ENCODE measurements at regions not wholly inside any gene's neighbourhood (a gene's known extent, or its start where the extent isn't known, plus 50 kb on each side); places are given as distances from the start of the nearest gene placed in this dataset.

DNA sequence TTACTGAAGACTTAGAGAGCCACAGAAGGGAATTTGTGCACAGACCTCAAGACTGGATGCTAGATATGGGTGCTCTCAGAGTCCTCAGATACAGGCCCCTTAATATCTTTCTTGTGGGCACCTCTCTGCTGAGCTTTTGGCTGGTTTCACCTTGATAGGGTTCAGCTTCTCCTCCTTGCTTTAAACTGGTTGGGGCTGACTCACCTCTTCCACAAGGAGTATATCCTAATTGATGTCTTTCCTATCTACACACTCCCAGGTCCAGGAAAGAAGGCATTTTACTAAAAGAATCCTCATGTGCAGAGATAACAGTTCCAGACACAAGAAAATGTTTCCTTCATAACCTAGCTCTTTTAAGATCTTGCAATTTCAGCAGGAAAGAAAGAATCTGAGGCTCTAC lies 284.4 kb downstream of the NDFIP2 start:
- DNase-seq, result no peak

DNA sequence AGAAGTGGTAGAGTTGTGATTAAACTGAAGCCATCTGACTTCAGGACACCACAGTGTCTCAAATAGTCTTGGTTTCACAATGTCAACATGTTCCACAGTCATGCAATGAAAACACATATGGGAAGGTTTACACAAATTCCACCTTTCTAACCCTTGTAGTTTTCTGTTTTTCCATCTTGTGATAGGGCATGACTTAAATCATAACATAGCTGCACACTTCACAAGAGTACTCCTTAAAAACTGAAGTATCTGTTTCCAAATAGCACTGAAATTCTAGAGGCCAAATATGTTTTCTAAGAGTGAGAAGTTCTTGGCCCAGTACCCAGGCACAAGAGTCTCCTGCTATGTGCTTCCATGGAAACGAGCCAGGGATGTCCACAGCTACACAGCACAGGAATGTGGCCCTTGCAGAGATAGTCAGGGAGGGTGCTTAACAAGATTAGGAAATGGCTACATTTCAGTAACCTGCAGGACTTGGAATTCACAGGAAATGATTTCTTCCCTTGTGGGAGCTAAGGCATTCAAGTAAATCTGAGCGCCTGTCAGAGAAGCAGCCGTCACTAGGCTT lies 269.1 kb downstream of the NDFIP2 start:
- DNase-seq, result no peak

DNA sequence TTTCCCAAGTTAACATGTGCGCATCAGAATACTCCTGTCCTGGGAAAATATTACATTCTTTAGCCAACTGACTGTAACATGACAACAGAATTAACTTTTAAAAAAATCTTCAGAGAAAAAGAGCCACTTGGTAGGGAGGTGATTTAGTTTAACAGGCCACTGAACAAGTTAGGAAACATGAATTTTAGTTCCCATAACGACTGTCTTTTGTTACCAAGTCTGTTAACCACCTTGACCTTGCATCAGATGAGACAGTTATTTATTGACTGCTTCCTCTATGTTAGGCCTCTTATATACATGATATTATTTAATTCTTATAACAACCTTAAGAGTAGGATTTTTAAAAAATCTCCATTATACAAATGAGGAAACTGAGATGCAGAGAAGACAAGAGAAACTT lies 268.6 kb downstream of the NDFIP2 start:
- no peak for DNase-seq

DNA sequence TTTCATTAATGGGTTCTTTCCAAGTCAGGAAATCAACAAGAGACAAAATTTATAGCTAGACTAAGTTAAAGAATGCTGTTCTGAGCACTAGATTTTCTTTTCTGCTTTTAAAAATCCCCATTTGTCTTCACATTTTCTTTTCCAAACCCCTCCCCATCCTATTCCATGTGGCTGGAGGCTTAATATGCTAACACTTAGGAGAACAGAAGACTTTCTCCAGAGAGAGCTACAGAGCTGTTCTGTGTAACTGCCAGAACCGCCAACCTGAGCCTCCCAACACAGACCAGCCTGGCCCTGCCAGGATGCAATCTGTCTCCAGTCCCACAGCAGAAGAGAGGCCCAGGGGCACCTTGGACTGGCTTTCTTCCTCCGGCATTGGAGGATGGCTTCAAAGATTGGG lies 264.1 kb downstream of the NDFIP2 start:
- no peak for DNase-seq

DNA sequence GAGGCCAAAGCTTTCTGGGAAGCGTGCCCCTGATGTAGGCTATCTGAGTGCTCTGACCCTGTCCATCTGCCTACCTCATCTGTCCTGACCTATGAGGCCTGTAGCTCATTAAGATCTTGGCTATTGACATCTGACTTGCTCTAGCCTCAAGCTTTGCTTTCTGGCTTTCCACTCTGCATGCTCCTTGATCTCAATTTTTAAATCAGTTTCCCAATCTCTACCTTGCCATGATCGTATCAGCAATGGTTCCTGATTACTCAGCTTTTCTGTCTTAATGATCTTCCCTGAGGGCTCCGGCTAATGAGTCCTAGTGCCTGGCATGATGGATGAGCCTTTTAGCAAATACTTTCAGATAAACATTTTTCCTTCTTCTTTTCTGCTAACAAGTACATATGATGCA lies 262.0 kb downstream of the NDFIP2 start:
- DNase-seq, result no peak

DNA sequence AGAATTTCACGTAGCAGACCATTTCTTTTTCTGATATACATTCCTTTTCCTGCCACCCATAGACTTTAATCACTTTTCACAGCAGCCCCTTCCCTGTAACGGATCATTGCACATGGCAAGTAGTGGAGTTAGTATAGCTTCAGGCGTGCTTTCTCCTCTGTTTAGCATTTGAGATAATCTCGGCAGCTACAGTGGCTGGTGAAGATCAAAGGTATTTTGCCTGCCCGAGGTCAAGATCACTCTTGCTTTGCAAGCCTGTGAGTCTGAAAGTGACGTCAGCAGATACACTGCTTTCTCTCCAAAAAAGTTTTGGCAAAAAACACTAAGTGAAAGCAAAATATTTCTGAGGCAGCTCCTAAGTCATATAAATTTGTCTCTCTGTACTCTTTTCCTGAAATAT lies 260.0 kb downstream of the NDFIP2 start:
- DNase-seq, result no peak

DNA sequence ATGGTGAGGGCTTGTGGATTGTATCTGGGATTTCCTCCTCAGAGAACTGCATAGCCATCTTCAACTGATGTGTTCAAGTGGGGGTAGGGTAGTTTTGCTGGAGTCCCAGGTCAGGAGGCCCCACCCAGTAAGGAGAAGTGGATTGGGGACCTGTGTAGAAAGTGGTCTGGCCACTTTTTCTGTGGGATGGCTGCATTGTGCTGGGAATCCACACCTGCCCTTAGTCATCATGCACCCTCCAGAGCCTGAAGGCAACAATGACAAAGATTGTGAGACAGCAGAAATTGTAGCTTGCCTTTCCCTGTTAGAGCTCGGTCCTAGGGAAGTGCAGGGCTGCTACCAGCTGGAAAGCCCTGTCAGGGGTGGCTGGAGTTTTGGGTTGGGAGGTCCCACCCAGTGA lies 255.4 kb downstream of the NDFIP2 start:
- DNase-seq, result no peak

DNA sequence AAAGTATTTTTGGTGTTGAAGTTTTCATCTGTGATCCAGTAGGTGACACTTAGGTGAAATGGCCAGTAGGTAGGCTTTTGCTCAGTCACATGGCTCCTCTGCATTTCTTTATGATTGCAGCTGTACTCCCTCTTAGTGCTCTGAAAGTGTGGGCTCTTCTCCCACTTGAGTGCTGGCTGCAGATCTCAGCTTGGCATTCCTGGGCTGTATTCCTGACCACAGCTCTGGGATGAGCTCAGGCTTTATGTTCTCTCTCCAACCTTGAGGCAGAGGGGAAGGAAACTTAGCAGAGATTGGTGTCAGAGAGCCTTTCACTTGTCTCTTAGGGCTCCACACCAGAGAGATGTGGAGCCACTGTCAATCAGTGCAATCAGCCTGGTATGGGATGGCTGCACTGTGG lies 254.3 kb downstream of the NDFIP2 start:
- no peak for DNase-seq

DNA sequence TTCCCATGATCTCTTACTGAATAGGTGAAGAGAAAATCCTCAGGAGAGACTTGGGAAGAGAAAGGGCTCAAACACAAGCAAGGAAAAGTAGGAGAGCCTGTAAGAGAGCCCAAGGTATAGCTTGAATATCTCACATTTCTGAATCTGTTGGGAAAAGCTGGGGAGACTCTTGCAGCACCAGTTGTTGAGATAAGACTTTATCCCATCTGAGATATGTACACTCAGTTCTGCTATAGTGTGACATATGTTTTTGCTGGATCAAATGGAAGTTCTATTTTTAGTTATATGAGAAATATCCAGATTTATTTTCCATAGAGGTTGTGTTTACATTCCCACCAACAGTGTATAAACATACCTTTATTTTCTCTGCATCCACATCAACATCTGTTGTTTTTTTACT lies 246.1 kb downstream of the NDFIP2 start:
- DNase-seq, result no peak

DNA sequence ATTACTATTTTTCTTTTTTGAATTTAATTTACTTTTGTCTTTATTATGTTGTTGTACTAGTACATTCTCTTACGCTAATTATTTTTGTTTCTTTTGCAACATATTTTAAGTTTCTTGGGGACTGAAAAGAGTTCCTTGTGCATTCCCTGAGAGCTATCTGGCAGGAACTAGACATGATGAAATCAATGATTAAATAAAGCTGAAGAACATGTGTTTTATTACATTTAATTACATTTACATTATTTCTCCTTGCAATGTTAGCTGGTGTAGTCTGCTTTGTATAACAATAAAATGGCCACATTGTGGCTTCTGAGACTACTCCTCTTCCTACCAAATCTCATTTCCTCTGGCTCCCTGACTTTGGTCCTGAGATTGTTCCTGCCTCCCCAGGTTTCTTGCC lies 244.9 kb downstream of the NDFIP2 start:
- no peak for DNase-seq

DNA sequence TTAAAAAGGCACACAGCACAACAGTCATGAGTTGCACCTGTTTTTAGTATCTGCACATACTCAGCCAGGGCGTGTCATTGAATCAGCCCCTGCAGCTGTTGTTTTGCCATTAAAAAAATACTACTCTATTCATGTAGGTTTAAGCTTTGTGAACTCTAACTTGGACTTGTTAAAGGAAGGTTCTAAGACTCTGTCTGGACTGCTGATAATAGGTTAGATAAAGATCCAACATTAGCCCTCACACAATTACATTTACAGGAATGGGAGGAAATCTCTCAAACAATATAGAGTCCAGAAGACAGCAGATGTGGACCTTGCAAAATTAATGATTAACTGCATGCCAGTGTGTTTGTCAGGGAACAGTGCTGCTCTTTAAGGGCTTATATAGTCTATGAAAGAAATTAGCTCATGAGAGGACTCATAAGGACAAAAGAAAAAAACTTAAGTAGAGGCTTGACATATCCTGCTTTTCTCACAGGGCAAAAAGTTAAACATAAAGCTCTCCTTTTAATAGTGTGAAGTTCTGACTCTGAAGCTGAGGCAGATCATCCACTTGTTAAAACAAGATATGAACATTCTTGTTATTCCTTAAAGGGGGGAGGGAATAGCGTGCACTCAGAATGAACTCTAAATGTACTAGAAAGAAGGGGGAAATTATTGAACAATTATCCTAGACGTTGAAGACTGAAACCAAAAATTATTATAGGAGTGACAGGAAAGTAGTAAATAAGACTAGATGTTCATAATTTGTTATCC lies 243.6 kb downstream of the NDFIP2 start:
- peak in 1 of 3 experiments; percentile 53 for DNase-seq

DNA sequence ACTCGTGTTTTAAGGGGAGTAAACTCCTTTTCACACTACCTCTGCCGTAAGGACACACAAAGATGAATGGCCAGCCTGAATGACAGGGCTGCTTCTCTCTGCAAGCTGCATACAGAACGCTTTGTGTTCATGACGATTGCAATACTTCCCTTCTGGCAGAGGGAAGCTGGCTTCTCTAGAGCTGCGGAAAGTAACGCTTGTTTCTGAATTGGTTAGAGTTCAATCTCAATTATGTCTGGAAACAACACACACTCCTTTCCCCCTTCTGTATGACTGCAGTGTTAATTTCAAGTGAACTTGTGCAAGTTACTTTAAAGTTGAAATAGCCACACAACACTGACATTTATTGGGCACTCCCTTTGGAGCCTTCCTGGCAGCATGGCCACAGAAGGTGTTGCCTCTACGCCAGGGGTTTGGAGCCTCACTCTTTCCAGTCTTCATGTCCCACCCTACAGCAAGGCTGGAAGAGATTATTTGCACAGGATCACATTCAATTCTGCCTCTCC lies 242.6 kb downstream of the NDFIP2 start:
- DNase-seq, result no peak

DNA sequence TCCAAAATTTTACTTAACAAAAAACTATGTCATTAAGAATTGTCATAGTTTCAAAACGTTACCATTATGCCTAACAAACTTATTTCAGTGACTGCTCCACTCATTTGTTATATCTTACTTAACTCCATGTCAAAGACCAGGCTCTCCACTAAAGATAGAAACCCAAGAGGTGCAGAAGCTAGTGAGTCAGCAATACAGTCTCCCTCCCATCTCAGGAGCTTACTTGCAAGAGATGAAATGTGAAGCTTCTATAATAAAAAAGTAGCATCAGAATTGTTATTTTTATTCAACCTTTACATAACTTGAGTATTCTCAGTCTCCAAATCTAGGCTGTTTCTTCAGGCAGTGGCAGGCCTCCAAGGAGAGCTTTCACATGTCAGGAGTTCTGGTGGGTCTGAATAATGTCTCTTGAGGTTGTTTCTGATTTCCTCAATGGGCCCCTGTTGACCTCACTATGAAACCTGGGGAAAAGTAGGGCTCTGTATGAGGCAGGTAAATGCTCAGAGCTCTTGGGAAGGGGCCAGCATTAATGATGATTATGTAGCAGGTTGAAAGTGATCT lies 242.0 kb downstream of the NDFIP2 start:
- no peak for DNase-seq

DNA sequence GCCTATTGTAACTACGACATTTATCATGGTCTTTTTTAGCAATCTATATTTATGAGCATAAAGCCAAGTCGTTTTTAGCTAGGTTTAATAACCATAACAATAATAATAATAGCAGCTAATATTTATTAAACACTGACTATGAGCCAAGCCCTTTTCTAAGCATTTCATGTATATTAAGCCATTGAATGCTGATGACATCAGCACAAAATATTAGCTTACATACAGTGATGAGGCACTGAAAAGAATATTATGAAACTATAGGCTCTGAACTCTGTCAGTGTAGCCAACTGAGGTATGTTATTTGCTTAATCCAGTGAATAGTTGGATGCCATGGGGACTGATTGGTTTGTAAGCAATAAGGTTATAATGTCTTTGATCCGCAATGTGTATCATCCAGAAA lies 235.2 kb downstream of the NDFIP2 start:
- DNase-seq, result no peak

DNA sequence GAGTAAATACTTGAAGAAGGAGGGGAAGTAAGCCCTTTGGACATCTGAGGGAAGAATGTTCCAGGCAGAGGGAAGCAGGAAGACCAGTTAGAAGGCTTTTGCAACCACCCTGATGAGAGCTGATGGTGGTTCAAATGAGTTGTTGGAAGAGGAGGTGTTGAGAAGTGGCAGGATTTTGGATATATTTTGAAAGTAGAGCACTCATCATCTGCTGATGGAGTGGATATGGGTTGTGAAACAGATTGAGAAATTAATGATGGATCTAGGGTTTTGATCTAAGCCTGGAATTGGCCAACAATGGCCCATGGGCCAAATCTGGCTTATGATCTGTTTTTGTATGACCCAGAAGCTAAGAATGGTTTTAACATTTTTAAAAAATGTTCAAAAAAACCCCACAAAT lies 230.7 kb downstream of the NDFIP2 start:
- no peak for DNase-seq

DNA sequence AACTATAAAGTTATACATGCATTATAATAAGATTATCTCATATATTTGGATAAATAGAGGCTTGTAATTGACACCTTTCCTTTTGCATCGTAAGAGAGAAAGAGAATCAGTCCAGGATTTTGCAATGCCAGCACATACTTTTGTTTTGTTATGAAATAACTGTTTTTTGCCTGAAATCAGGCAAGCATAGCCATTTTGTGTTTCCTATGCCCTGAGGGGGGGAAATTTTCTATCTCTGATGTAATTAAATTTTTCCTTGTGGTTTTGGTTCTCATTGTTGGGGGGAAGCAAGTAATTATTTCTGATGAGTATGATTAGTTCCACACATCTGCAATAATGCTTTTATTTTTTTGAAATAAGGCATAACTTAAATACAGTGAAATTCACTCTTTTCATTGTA lies 229.4 kb downstream of the NDFIP2 start:
- DNase-seq, result no peak

DNA sequence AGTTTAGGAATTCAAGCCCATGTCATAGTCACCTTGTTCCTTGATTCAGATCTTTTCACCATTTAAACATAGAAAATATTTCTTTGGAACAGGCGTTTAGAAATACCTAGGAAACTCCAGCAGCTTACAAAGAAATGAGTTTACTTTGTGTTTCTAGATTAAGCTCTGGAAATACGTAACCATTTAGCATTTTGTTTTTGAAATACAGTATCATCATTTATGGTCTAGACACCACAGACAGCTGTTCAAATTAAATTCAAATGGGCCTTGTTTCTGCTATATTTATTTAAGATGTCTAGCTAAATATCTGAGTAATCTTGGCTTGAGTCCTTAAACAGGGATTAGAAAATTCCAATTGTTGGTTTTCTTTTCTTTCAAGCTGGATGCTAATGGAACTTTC lies 228.5 kb downstream of the NDFIP2 start:
- DNase-seq, result peak in 1 of 3 experiments; percentile 43

DNA sequence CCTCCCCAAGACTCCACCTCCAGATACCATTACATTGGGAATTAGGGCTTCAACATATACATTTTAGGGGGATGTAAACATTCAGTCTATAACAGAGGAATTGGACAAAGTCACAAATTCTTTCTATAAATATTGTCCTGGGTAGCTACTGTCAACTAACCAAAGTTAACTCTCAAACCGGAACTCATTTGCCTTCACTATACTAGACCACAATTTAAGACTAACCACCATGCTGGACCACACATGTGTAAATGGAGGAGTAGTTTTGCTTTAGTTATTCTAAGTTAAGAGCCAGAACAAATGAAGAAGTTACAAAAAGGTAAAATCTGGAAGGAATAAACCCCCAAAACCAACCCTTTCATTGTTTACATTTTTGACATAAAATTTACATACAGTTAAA lies 222.8 kb downstream of the NDFIP2 start:
- no peak for DNase-seq

DNA sequence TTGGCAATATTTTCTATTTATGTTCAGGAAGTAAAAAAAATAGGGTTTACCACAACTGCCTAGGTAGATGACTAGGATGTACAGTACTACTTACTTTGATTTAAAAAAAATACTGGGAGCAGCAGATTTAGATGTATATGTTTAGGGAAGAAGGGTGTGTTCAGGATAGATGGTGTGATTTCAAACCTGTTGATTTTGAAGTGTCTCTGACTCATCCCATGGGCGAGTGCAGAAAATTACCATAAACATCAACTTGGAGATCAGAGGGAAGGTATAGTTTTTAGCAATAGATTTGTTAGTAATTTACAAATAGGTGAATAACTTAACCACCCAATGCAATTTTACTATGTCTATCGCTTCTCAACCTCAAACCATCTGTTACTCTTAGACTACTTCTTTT lies 214.8 kb downstream of the NDFIP2 start:
- no peak for DNase-seq

DNA sequence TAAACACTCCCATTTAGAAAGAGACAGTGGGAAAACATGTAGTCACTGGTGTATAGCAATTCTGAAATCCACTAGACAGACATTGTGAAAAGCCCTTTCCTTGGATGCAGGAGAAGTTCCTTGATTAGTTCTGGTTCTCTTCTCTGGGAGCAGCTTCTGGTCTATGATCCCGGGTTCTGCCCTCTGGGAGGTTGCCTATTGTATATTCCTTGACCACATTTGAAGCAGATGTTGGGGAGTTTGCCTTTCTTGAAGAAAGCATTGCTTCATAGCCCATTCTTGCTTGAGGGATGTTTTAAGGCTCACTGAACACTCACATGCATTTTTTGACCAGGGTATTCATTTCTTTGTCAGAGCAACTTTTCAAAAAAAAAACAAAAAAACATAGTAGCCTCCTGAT lies 211.9 kb downstream of the NDFIP2 start:
- no peak for DNase-seq

DNA sequence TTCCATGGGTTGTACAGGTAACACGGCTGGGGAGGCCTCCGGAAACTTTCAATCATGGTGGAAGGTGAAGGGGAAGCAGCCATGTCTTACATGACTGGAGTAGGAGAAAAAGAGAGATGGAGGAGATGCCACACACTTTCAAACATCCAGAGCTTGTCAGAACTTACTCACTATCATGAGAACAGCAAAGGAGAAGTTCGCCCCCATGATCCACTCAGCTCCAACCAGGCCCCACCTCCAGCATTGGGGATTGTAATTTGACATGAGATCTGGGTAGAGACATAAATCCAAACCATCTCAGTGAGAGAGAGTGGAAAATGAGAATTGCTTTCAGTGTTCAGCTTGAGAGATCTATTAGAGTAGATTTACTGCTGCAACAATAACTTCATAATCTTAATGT lies 210.9 kb downstream of the NDFIP2 start:
- no peak for DNase-seq

DNA sequence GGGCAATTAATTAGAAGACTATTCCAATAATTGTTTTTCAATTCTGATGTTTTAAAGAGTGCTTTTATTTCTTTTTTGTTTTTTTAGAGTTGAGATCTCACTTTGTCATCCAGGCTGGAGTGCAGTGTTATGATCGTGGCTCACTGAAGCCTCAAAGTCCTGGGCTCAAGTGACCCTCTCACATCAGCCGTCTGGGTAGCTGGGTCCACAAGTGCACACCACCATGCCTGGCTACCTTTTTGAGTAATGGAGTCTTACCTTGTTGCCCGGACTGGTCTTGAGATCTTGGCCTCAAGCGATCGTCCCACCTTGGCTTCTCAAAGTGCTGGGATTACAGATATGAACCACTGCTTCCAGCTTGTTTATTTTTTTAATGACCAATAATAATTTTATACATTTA lies 207.8 kb downstream of the NDFIP2 start:
- DNase-seq, result no peak

DNA sequence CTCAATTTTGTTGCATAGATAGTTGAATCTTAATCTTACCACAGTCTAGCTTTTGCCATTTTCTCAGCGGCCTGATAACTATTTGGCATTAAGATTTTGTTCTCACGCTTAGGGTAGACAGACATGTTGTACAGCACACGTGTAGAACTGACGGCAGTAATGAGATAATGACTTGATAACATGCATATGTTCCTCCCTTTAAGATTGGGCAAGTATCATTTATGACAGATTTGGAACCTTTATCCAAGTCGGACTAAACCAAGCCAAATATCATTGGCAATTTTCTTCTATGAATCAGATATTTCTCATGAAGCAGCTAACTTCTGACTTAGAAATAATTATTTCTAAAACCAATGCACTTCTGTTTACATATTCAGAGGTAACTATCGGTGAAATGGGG lies 205.5 kb downstream of the NDFIP2 start:
- DNase-seq, result no peak

DNA sequence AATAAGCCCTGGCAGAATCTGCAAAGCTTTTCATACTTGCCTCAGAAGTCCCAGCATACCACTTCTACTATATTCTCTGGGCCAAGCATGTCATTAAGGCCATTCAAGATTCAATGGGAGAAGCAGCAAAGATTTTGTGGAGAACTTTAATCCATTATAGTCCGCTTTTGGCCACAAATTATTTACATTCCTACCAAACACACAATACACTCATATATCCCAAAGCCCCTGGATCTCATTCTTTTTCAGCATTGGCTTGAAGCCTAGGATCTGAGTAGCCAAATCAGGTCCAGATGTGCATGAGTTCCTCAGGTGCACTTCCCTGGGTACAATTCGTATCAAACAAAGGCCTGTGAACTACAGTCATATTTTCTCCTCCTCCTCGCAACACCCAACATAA lies 203.4 kb downstream of the NDFIP2 start:
- no peak for DNase-seq

DNA sequence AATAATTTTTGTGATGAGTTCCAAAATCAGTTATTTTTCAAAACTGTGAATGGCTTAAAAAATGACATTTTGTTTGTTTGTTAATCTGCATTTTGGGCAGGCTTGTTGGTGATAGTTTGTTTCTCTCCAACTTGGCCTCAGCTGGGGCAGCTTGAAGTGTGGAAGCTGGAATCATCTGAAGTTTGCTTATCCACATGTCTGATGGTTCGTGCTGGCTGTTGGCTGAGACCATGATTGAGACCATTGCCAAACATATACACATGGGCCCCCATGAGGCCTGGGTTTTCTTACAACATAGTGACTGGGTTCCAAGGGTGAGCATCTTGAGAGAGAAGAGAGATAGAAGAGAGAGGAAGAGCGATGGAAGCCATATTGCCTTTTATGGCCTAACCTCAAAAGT lies 201.2 kb downstream of the NDFIP2 start:
- DNase-seq, result no peak
